H1 (cell line): ENCODE measurements at regions not wholly inside any gene's neighbourhood (a gene's known extent, or its start where the extent isn't known, plus 50 kb on each side); places are given as distances from the start of the nearest gene placed in this dataset.

Experiments used
- CTCF ChIA-PET: fragments of 300-600 bp; sonication (Branson Sonifier 250); formaldehyde crosslinking; loops from one replicate; lab custom pipeline; 2021; ENCODE audit not compliant: partially characterized antibody; lab: Charles Lee
- POLR2A ChIA-PET: fragments of 300-600 bp; sonication (Branson Sonifier 250); formaldehyde crosslinking; loops from one replicate; lab custom pipeline; 2021; ENCODE audit warnings: inconsistent platforms; ENCODE audit not compliant: partially characterized antibody; lab: Charles Lee
- DNase-seq, 2 experiments: peaks; one replicate each; pipeline versions ENCODE4 v3.0.0 to v3.0.0-alpha.2; 2010 to 2022; ENCODE audit warnings: low spot score in 2 of 2, low read depth in 1 of 2, mixed read lengths in 1 of 2
- FAIRE-seq: peaks from 2 replicates; lab custom pipeline; 2011; peaks lifted over from hg19 to GRCh38; lab: Jason Lieb, UNC
- H2AFZ ChIP-seq: 2 replicates; pipeline ENCODE4 v1.8.1; 2012; ENCODE audit warnings: low read length, inconsistent platforms
- H2AK5ac ChIP-seq: 2 replicates; pipeline ENCODE4 v1.6.1; 2013; ENCODE audit warnings: low read depth, low read length
- H2BK120ac ChIP-seq: replicated peaks from 2 replicates; pipeline ENCODE3; 2013; ENCODE audit warnings: low read depth, low read length, inconsistent platforms
- H2BK12ac ChIP-seq: 2 replicates; pipeline ENCODE4 v1.6.1; 2013; ENCODE audit warnings: low read depth, low read length
- H2BK15ac ChIP-seq: 2 replicates; pipeline ENCODE4 v1.6.1; 2013; ENCODE audit warnings: low read length
- H2BK20ac ChIP-seq: 2 replicates; pipeline ENCODE4 v1.6.1; 2013; ENCODE audit warnings: low read length
- H2BK5ac ChIP-seq: 2 replicates; pipeline ENCODE4 v1.6.1; 2013; ENCODE audit warnings: low read depth, low read length
- H3K14ac ChIP-seq: 2 replicates; pipeline ENCODE4 v1.6.1; 2013; ENCODE audit warnings: inconsistent platforms; ENCODE audit not compliant: insufficient read length
- H3K18ac ChIP-seq: 2 replicates; pipeline ENCODE4 v1.6.1; 2013; ENCODE audit warnings: low read length; ENCODE audit errors: extremely low read depth
- H3K23ac ChIP-seq: 2 replicates; pipeline ENCODE4 v1.6.1; 2013; ENCODE audit warnings: inconsistent platforms; ENCODE audit not compliant: insufficient read length
- H3K23me2 ChIP-seq: 2 replicates; pipeline ENCODE4 v1.6.1; 2013; ENCODE audit warnings: low read depth, low read length
- H3K27ac ChIP-seq: 2 replicates; pipeline ENCODE4 v1.6.1; 2011; ENCODE audit warnings: low read depth, low read length, inconsistent platforms
- H3K27me3 ChIP-seq, 4 experiments: replicated peaks in 1 of 4; 1 replicate in 1 of 4; 2 replicates in 3 of 4; pipeline versions ENCODE4 v1.6.1 to v1.8.1; 2011 to 2013; ENCODE audit warnings: low read length in 3 of 4, mild to moderate bottlenecking in 3 of 4, inconsistent platforms in 2 of 4, mixed read lengths in 2 of 4, moderate library complexity in 1 of 4; ENCODE audit not compliant: control insufficient read depth in 3 of 4, insufficient read depth in 3 of 4; ENCODE audit errors: extremely low read depth in 1 of 4
- H3K36me3 ChIP-seq, 4 experiments: 2 replicates each; pipeline versions ENCODE4 v1.6.1 to v1.8.1; 2011 to 2013; ENCODE audit warnings: mild to moderate bottlenecking in 4 of 4, low read length in 3 of 4, moderate library complexity in 2 of 4, control low read depth in 1 of 4, inconsistent platforms in 1 of 4; ENCODE audit not compliant: insufficient read depth in 4 of 4, control insufficient read depth in 2 of 4
- H3K4ac ChIP-seq: replicated peaks from 2 replicates; pipeline ENCODE3; 2013; ENCODE audit warnings: low read length, low read depth, mixed read lengths, inconsistent platforms; ENCODE audit not compliant: insufficient read length
- H3K4me1 ChIP-seq, 4 experiments: replicated peaks in 1 of 4; 1 replicate in 1 of 4; 2 replicates in 3 of 4; pipeline versions ENCODE4 v1.6.1 to v1.8.1; 2011 to 2013; ENCODE audit warnings: low read length in 3 of 4, inconsistent platforms in 2 of 4, mixed read lengths in 1 of 4; ENCODE audit not compliant: insufficient read depth in 4 of 4, control insufficient read depth in 3 of 4
- H3K4me2 ChIP-seq, 2 experiments: 2 replicates each; pipeline versions ENCODE4 v1.6.1 to v1.8.1; 2011 to 2013; ENCODE audit warnings: low read depth in 2 of 2, low read length in 2 of 2, control low read depth in 1 of 2, inconsistent platforms in 1 of 2, mild to moderate bottlenecking in 1 of 2; ENCODE audit not compliant: insufficient read depth in 1 of 2
- H3K4me3 ChIP-seq, 4 experiments: fragments of 200-600, 300-600 bp in 1 of 4; sonication (generic), shearing (Covaris generic), sonication (Bioruptor Twin) in 1 of 4; 2 replicates each; pipeline versions ENCODE4 v1.5.1 to v1.8.1; 2011 to 2016; ENCODE audit warnings: low read length in 4 of 4, low read depth in 3 of 4, control low read depth in 2 of 4, inconsistent platforms in 2 of 4, mild to moderate bottlenecking in 2 of 4, mixed read lengths in 1 of 4, moderate library complexity in 1 of 4; ENCODE audit not compliant: insufficient read depth in 2 of 4; ENCODE audit errors: extremely low read depth in 1 of 4
- H3K56ac ChIP-seq: replicated peaks from 2 replicates; pipeline ENCODE3; 2013; ENCODE audit warnings: low read depth, mild to moderate bottlenecking, mixed read lengths, low read length, inconsistent platforms; ENCODE audit not compliant: insufficient read length
- H3K79me1 ChIP-seq: 2 replicates; pipeline ENCODE4 v1.6.1; 2013; ENCODE audit warnings: low read depth, low read length, control low read depth
- H3K79me2 ChIP-seq, 2 experiments: 2 replicates each; pipeline versions ENCODE4 v1.6.1 to v1.8.1; 2012 to 2013; ENCODE audit warnings: low read length in 2 of 2, mild to moderate bottlenecking in 2 of 2, inconsistent platforms in 1 of 2; ENCODE audit not compliant: insufficient read depth in 2 of 2, control insufficient read depth in 1 of 2
- H3K9ac ChIP-seq, 4 experiments: replicated peaks in 1 of 4; 1 replicate in 1 of 4; 2 replicates in 3 of 4; pipeline versions ENCODE4 v1.6.1 to v1.8.1; 2011 to 2013; ENCODE audit warnings: low read depth in 3 of 4, low read length in 3 of 4, control low read depth in 2 of 4, mild to moderate bottlenecking in 2 of 4, moderate library complexity in 2 of 4, inconsistent platforms in 1 of 4; ENCODE audit errors: extremely low read depth in 1 of 4
- H3K9me3 ChIP-seq, 2 experiments: 2 replicates each; pipeline versions ENCODE4 v1.6.1 to v1.8.1; 2012 to 2013; ENCODE audit warnings: mild to moderate bottlenecking in 2 of 2, moderate library complexity in 2 of 2, control low read depth in 1 of 2, inconsistent platforms in 1 of 2, low read depth in 1 of 2, low read length in 1 of 2, mixed read lengths in 1 of 2; ENCODE audit not compliant: insufficient read depth in 2 of 2
- H4K20me1 ChIP-seq, 2 experiments: replicated peaks in 1 of 2; 2 replicates each; pipeline versions ENCODE3 to v1.8.1; 2011 to 2013; ENCODE audit warnings: inconsistent platforms in 2 of 2, low read length in 2 of 2, mild to moderate bottlenecking in 1 of 2; ENCODE audit not compliant: insufficient read depth in 2 of 2, control insufficient read depth in 1 of 2
- H4K5ac ChIP-seq: 2 replicates; pipeline ENCODE4 v1.6.1; 2013; ENCODE audit warnings: low read length, low read depth, mixed read lengths, inconsistent platforms; ENCODE audit not compliant: insufficient read length
- H4K8ac ChIP-seq: 2 replicates; pipeline ENCODE4 v1.8.0; 2013; ENCODE audit warnings: mild to moderate bottlenecking, moderate library complexity, low read length, inconsistent platforms; ENCODE audit not compliant: insufficient read depth; ENCODE audit errors: extremely low read depth
- H4K91ac ChIP-seq: replicated peaks from 2 replicates; pipeline ENCODE3; 2013; ENCODE audit warnings: low read length, mixed read lengths, inconsistent platforms; ENCODE audit not compliant: insufficient read length
- CHD2 ChIP-seq: IDR thresholded peaks from 2 replicates; pipeline ENCODE4 v1.6.1; 2012; ENCODE audit warnings: low read length, improper control_type of control experiment
- FOSL1 ChIP-seq: IDR thresholded peaks from 2 replicates; pipeline ENCODE4 v1.6.1; 2011; ENCODE audit warnings: mild to moderate bottlenecking, low read depth, low read length, moderate library complexity; ENCODE audit not compliant: insufficient read depth
- GTF2F1 ChIP-seq: IDR thresholded peaks from 2 replicates; pipeline ENCODE4 v1.6.1; 2012; ENCODE audit warnings: low read depth, low read length, improper control_type of control experiment, borderline replicate concordance
- KDM1A ChIP-seq: fragments of 200-600, 300-600 bp; sonication (generic); IDR thresholded peaks from 2 replicates; pipeline ENCODE4 v1.7.1; 2016; ENCODE audit warnings: mild to moderate bottlenecking, low read length, borderline replicate concordance
- KDM5A ChIP-seq: fragments of 200-600 bp; IDR thresholded peaks from 2 replicates; pipeline ENCODE4 v1.7.1; 2012; ENCODE audit warnings: mild to moderate bottlenecking, low read length, inconsistent platforms, mixed read lengths
- MAFK ChIP-seq: IDR thresholded peaks from 2 replicates; pipeline ENCODE4 v1.6.1; 2012; ENCODE audit warnings: low read depth, mild to moderate bottlenecking, improper control_type of control experiment, low read length
- POLR2AphosphoS5 ChIP-seq: IDR thresholded peaks from 2 replicates; pipeline ENCODE4 v1.6.1; 2011; ENCODE audit warnings: low read depth, low read length
- SP2 ChIP-seq: IDR thresholded peaks from 2 replicates; pipeline ENCODE4 v1.6.1; 2012; ENCODE audit warnings: mild to moderate bottlenecking, low read length, inconsistent platforms
- WGBS, 2 experiments: shearing (Covaris generic) in 1 of 2; methylation state at CpG; one replicate each; pipeline versions ENCODE4 v1.1.6 to v1.1.7; 2013 to 2015; ENCODE audit warnings: low lambda C conversion rate in 2 of 2, mixed read lengths in 2 of 2, inconsistent platforms in 1 of 2, low coverage in 1 of 2, missing lambda C conversion rate in 1 of 2; ENCODE audit not compliant: insufficient replicate concordance in 2 of 2, insufficient coverage in 1 of 2, insufficient read length in 1 of 2; ENCODE audit errors: extremely low coverage in 1 of 2, missing lambda C conversion rate in 1 of 2; 5-methylcytosine and 5-hydroxymethylcytosine counted together
- TF ChIP-seq, protein P1 (sequence below): IDR thresholded peaks from 2 replicates; pipeline ENCODE4 v1.6.1; 2012; ENCODE audit warnings: inconsistent platforms
- TF ChIP-seq, protein P2 (sequence below): IDR thresholded peaks from 2 replicates; pipeline ENCODE4 v1.6.1; 2012; ENCODE audit warnings: inconsistent platforms

DNA sequence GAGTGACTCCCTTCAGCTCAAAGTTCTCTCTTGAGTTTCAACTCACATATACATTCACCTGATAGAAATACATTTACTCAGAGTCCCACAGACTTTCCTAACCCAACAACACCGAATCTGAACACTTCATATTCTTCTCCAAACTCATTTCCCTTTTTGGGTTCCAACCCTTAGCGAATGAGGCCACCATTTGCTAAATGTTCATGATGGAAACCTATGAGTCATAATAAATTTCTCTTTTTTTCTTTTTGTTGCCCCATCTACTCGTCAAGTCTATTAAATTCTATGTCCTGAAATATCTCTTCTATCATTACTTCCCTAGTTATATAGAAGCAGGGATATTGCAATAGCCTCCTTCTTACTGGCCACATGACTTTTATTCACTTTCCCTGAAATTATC lies 100.1 kb downstream of the HLX start:
- Histone ChIP-seq H2BK15ac (no peak overlapping the region), H3K9ac (no peak overlapping the region), H2BK12ac (no peak overlapping the region), H4K91ac (no peak overlapping the region), H3K4me3 (no peak overlapping the region), H3K79me1 (no peaks in the 10 kb centered on the region), H3K79me2 (no peaks in the 10 kb centered on the region), H2BK120ac (no peak overlapping the region), H3K27me3 (no peaks in the 10 kb centered on the region), H4K5ac (no peak overlapping the region), H3K56ac (no peak overlapping the region), H2BK5ac (no peak overlapping the region), H3K23ac (no peak overlapping the region), H3K23me2 (no peaks in the 10 kb centered on the region), H3K18ac (no peak overlapping the region), H3K14ac (no peak overlapping the region), H3K27ac (no peak overlapping the region), H2AFZ (no peak overlapping the region), H2BK20ac (no peak overlapping the region), H4K20me1 (no peaks in the 10 kb centered on the region), H2AK5ac (no peak overlapping the region)
- DNase-seq (no peak), FAIRE-seq (no peak)
- WGBS, 2 experiments, result 88 to 100% methylated on average over 1 to 3 of the region's 3 CpGs
- TF ChIP-seq POLR2AphosphoS5 (no peak), MAFK (no peak), KDM1A (no peak), FOSL1 (no peak), SP2 (no peak), CHD2 (no peak), KDM5A (no peak), GTF2F1 (no peak)
- TF ChIP-seq, protein P1, sequence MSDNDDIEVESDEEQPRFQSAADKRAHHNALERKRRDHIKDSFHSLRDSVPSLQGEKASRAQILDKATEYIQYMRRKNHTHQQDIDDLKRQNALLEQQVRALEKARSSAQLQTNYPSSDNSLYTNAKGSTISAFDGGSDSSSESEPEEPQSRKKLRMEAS, result no peak
- TF ChIP-seq, protein P2, sequence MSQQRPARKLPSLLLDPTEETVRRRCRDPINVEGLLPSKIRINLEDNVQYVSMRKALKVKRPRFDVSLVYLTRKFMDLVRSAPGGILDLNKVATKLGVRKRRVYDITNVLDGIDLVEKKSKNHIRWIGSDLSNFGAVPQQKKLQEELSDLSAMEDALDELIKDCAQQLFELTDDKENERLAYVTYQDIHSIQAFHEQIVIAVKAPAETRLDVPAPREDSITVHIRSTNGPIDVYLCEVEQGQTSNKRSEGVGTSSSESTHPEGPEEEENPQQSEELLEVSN, result no peak
- TF ChIP-seq, all 59 proteins: peak for 0
- H3K4me1 ChIP-seq, result peaks cover 0 to 2% (median 0%) of the 10 kb centered on the region in 4 experiments; a peak in 1 of 7 replicates
- no peak overlapping the region for H4K8ac ChIP-seq
- no peaks in the 10 kb centered on the region for H3K9me3 ChIP-seq
- no peak overlapping the region for H3K4me2 ChIP-seq
- H3K36me3 ChIP-seq, result no peaks in the 10 kb centered on the region
- ChIA-PET CTCF (no interaction called here), POLR2A (no interaction called here)
- H3K4ac ChIP-seq, result no peak overlapping the region
